ENCODE measurements at regions not wholly inside any gene's neighbourhood (a gene's known extent, or its start where the extent isn't known, plus 50 kb on each side); places are given as distances from the start of the nearest gene placed in this dataset.

- Mint-ChIP-seq H3K27me3 (no peaks in the 10 kb centered on the region), H3K4me3 (ENCODE audit: low read depth) (no peak overlapping the region), H3K36me3 (ENCODE audit: insufficient read depth) (no peaks in the 10 kb centered on the region), H3K4me1 (ENCODE audit: low read depth) (peaks cover 9% of the 10 kb centered on the region), H3K9me3 (ENCODE audit: low read depth) (no peaks in the 10 kb centered on the region), H3K27ac (no peak overlapping the region)
- TF ChIP-seq, protein P1, sequence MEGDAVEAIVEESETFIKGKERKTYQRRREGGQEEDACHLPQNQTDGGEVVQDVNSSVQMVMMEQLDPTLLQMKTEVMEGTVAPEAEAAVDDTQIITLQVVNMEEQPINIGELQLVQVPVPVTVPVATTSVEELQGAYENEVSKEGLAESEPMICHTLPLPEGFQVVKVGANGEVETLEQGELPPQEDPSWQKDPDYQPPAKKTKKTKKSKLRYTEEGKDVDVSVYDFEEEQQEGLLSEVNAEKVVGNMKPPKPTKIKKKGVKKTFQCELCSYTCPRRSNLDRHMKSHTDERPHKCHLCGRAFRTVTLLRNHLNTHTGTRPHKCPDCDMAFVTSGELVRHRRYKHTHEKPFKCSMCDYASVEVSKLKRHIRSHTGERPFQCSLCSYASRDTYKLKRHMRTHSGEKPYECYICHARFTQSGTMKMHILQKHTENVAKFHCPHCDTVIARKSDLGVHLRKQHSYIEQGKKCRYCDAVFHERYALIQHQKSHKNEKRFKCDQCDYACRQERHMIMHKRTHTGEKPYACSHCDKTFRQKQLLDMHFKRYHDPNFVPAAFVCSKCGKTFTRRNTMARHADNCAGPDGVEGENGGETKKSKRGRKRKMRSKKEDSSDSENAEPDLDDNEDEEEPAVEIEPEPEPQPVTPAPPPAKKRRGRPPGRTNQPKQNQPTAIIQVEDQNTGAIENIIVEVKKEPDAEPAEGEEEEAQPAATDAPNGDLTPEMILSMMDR (IDR thresholded peaks at IDR 0.05; ENCODE audit: unreplicated experiment), result no peak
- no peak for DNase-seq (ENCODE audit: low spot score, unreplicated experiment)
Measured at GRCh38 chr12:33589576-33590114, 150.0 kb upstream of the SYT10 start.

DNA sequence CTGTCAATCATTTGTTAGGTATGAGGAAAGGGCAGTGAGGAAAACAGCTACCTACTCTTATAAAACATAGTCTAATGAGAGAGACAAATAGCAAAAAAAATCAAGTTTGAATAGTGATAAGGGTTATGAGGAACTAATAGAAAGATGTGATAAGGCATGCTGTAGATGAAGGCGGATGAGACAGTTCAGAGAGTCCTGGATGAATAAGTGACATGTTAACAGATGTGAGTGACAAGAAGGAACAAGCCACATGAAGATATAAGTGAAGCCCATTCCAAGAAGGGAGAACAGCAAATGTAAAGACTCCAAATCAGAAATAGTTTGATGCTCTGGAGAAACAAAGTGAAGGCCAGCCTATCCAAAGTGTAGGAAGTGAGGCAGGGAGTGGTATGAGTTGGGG, 154.1 kb upstream of the SYT10 start:
- no peak for DNase-seq (ENCODE audit: low spot score, unreplicated experiment)
- Mint-ChIP-seq H3K4me1 (ENCODE audit: low read depth) (no peaks in the 10 kb centered on the region), H3K4me3 (ENCODE audit: low read depth) (no peak overlapping the region), H3K27ac (no peak overlapping the region), H3K27me3 (no peaks in the 10 kb centered on the region), H3K9me3 (ENCODE audit: low read depth) (no peaks in the 10 kb centered on the region), H3K36me3 (ENCODE audit: insufficient read depth) (no peaks in the 10 kb centered on the region)
- TF ChIP-seq, protein P1 (IDR thresholded peaks at IDR 0.05; ENCODE audit: unreplicated experiment), result no peak

- no peak overlapping the region for H3K4me3 Mint-ChIP-seq (ENCODE audit: low read depth)
- TF ChIP-seq, protein P1 (IDR thresholded peaks at IDR 0.05; ENCODE audit: unreplicated experiment), result no peak
- no peaks in the 10 kb centered on the region for H3K36me3 Mint-ChIP-seq (ENCODE audit: insufficient read depth)
- no peak for DNase-seq (ENCODE audit: low spot score, unreplicated experiment)
- no peak overlapping the region for H3K27ac Mint-ChIP-seq
- no peaks in the 10 kb centered on the region for H3K9me3 Mint-ChIP-seq (ENCODE audit: low read depth)
- no peaks in the 10 kb centered on the region for H3K4me1 Mint-ChIP-seq (ENCODE audit: low read depth)
- no peaks in the 10 kb centered on the region for H3K27me3 Mint-ChIP-seq
Measured at GRCh38 chr12:33596061-33596460, 156.4 kb upstream of the SYT10 start.

DNA sequence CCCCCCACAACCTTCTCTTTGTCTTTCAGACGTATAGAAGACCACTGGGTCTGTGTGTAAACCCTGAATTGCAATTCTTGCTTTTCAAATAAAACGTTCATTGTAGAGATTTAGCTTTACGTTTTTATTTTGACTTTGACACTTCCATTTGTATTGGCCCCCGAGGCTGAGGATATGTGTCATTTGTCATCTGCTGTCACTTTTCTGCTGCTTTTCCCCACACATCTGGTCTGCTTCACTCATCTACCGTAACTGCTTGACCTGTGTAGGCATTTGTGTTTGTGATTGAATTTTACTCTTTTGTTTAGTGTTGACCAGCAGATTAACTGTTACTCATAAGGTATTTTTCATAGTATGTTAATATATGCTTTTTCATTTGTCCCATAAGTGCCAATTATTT, 157.2 kb upstream of the SYT10 start:
- H3K27ac Mint-ChIP-seq, result no peak overlapping the region
- H3K4me3 Mint-ChIP-seq (ENCODE audit: low read depth), result no peak overlapping the region
- H3K9me3 Mint-ChIP-seq (ENCODE audit: low read depth), result no peaks in the 10 kb centered on the region
- no peaks in the 10 kb centered on the region for H3K4me1 Mint-ChIP-seq (ENCODE audit: low read depth)
- H3K36me3 Mint-ChIP-seq (ENCODE audit: insufficient read depth), result no peaks in the 10 kb centered on the region
- DNase-seq (ENCODE audit: low spot score, unreplicated experiment), result no peak
- no peaks in the 10 kb centered on the region for H3K27me3 Mint-ChIP-seq
- TF ChIP-seq, protein P1 (IDR thresholded peaks at IDR 0.05; ENCODE audit: unreplicated experiment), result no peak

DNA sequence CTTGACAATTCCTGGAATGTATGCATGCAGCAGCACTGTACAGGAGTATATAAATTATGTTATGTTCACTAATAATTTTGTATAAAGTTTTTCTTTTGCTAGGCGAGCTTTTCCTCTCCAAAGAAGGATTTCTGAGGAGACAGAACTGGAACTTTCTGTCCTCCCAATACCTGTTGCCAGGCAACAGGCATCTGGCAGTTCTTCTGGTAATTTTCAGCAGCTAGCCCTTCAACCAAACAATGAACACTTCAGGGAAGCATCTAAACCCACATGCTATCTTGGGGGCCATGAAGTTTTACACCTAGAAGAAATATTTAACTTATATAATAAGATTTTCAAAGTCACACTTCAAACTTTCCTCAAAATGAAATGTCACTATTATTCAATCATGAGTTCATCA, 162.9 kb upstream of the SYT10 start:
- no peaks in the 10 kb centered on the region for H3K27me3 Mint-ChIP-seq
- no peak overlapping the region for H3K4me3 Mint-ChIP-seq (ENCODE audit: low read depth)
- no peak for DNase-seq (ENCODE audit: low spot score, unreplicated experiment)
- H3K9me3 Mint-ChIP-seq (ENCODE audit: low read depth), result no peaks in the 10 kb centered on the region
- TF ChIP-seq, protein P1 (IDR thresholded peaks at IDR 0.05; ENCODE audit: unreplicated experiment), result no peak
- no peak overlapping the region for H3K27ac Mint-ChIP-seq
- H3K36me3 Mint-ChIP-seq (ENCODE audit: insufficient read depth), result no peaks in the 10 kb centered on the region
- H3K4me1 Mint-ChIP-seq (ENCODE audit: low read depth), result peaks cover 8% of the 10 kb centered on the region
